Right ventricle myocardium inferior (tissue), 1 donor: ENCODE measurements at regions not wholly inside any gene's neighbourhood (a gene's known extent, or its start where the extent isn't known, plus 50 kb on each side); places are given as distances from the start of the nearest gene placed in this dataset.
A peak's percentile ranks its signal among the peaks of the same experiment; 100 is the strongest.
"Not testable (repeated sequence)": the region's sequence is repeated elsewhere in the genome, so short reads cannot be mapped to it uniquely, and the experiment has no call there.

Experiments used
- ATAC-seq: fragments of 200-7000 bp; cut with Tn5 transposase; one replicate; pipeline ENCODE4 v1.9.1; 2020; ENCODE audit warnings: mild to moderate bottlenecking, moderate library complexity
- DNase-seq: peaks from one replicate; pipeline ENCODE4 v3.0.0; 2021; ENCODE audit errors: missing footprints
- intact Hi-C: fragments of 100-400 bp; cut with DNase I; formaldehyde crosslinking; loops from one replicate; pipeline ENCODE4 v1.11.0; 2022
- donor health status: DM: no; HTN: yes; CAD: no; lungs with severe emphysema.

- DNase-seq, result no peak
- ATAC-seq, result no peak
- intact Hi-C loops, result no loop called here
Measured at GRCh38 chr11:15300341-15300740, 185.6 kb downstream of the INSC start.

GRCh38 chr11:15307619-15308024 lies 192.9 kb downstream of the INSC start:
- intact Hi-C loops, result no loop called here
- no peak for DNase-seq
- no peak for ATAC-seq

GRCh38 chr11:15308840-15309239 lies 194.1 kb downstream of the INSC start:
- intact Hi-C loops, result no loop called here
- ATAC-seq, result no peak
- DNase-seq, result no peak

GRCh38 chr11:15309296-15309695 lies 194.6 kb downstream of the INSC start:
- DNase-seq, result no peak
- intact Hi-C loops, result no loop called here
- no peak for ATAC-seq

GRCh38 chr11:15313862-15314261 lies 199.1 kb downstream of the INSC start:
- ATAC-seq, result no peak

GRCh38 chr11:15318814-15319213 lies 204.1 kb downstream of the INSC start:
- ATAC-seq (no peak), DNase-seq (no peak)
- intact Hi-C loops, result no loop called here

More at GRCh38 chr11:15313862-15314261, 199.1 kb downstream of the INSC start:
- intact Hi-C loops, result no loop called here
- no peak for DNase-seq

GRCh38 chr11:15326520-15326919 lies 211.8 kb downstream of the INSC start:
- DNase-seq (no peak), ATAC-seq (no peak)
- intact Hi-C loops, result loop anchor here (5.0 to 10.0 kb wide), 3 partner anchors 318 to 1286 kb away; no protein-coding TSS in a partner anchor

GRCh38 chr11:15327786-15328231 lies 213.1 kb downstream of the INSC start:
- peak; percentile 77 for ATAC-seq
- intact Hi-C loops, result loop anchor here (5.0 to 10.0 kb wide), 3 partner anchors 317 to 1284 kb away; no protein-coding TSS in a partner anchor
- no peak for DNase-seq

- DNase-seq (no peak), ATAC-seq (no peak)
- intact Hi-C loops, result no loop called here
Measured at GRCh38 chr11:15333407-15333806, 218.7 kb downstream of the INSC start.

- intact Hi-C loops, result no loop called here
- ATAC-seq (no peak), DNase-seq (no peak)
Measured at GRCh38 chr11:15334766-15335165, 220.0 kb downstream of the INSC start.

- ATAC-seq (no peak), DNase-seq (no peak)
- intact Hi-C loops, result no loop called here
Measured at GRCh38 chr11:15336021-15336420, 221.3 kb downstream of the INSC start.

- intact Hi-C loops, result no loop called here
- DNase-seq, result no peak
- ATAC-seq, result no peak
Measured at GRCh38 chr11:15339302-15339701, 224.6 kb downstream of the INSC start.

- DNase-seq (no peak), ATAC-seq (no peak)
- intact Hi-C loops, result no loop called here
Measured at GRCh38 chr11:15341587-15341986, 226.9 kb downstream of the INSC start.

GRCh38 chr11:15342163-15342562 lies 227.4 kb downstream of the INSC start:
- intact Hi-C loops, result no loop called here
- DNase-seq (no peak), ATAC-seq (no peak)

GRCh38 chr11:15346907-15347306 lies 232.2 kb downstream of the INSC start:
- DNase-seq (no peak), ATAC-seq (no peak)
- intact Hi-C loops, result no loop called here

- ATAC-seq, result no peak
- DNase-seq, result no peak
- intact Hi-C loops, result no loop called here
Measured at GRCh38 chr11:15347969-15348734, 233.4 kb downstream of the INSC start.

GRCh38 chr11:15349413-15349812 lies 234.7 kb downstream of the INSC start:
- intact Hi-C loops, result no loop called here
- ATAC-seq (no peak), DNase-seq (no peak)

- intact Hi-C loops, result no loop called here
- no peak for ATAC-seq
- no peak for DNase-seq
Measured at GRCh38 chr11:15361316-15361715, 246.6 kb downstream of the INSC start.

GRCh38 chr11:15365286-15365685 lies 250.6 kb downstream of the INSC start:
- DNase-seq, intact Hi-C loops, ATAC-seq: not testable (repeated sequence)

GRCh38 chr11:15367695-15368094 lies 253.0 kb downstream of the INSC start:
- DNase-seq, result no peak
- intact Hi-C loops, result no loop called here
- ATAC-seq, result no peak
